Keratinocyte (primary cell): ENCODE measurements at regions not wholly inside any gene's neighbourhood (a gene's known extent, or its start where the extent isn't known, plus 50 kb on each side); places are given as distances from the start of the nearest gene placed in this dataset.

Experiments
- EZH2 ChIP-seq: IDR thresholded peaks from one replicate; pipeline ENCODE4 v1.6.1; 2012; ENCODE audit warnings: inconsistent platforms, mild to moderate bottlenecking, low read length, moderate library complexity
- TF ChIP-seq, protein P1 (sequence below), 3 experiments: IDR thresholded peaks in 1 of 3; conservative IDR thresholded peaks in 1 of 3; optimal IDR thresholded peaks in 1 of 3; 2 replicates in 2 of 3; 3 replicates in 1 of 3; pipeline versions ENCODE3 to v1.5.1; 2011; ENCODE audit warnings: low read length in 3 of 3, mild to moderate bottlenecking in 3 of 3, moderate library complexity in 2 of 3, control low read depth in 1 of 3, inconsistent platforms in 1 of 3; ENCODE audit not compliant: insufficient read depth in 2 of 3; ENCODE audit errors: extremely low read depth in 1 of 3

GRCh38 chr4:31422006-31422405 is 701.8 kb downstream of the PCDH7 start:
- TF ChIP-seq, protein P1, sequence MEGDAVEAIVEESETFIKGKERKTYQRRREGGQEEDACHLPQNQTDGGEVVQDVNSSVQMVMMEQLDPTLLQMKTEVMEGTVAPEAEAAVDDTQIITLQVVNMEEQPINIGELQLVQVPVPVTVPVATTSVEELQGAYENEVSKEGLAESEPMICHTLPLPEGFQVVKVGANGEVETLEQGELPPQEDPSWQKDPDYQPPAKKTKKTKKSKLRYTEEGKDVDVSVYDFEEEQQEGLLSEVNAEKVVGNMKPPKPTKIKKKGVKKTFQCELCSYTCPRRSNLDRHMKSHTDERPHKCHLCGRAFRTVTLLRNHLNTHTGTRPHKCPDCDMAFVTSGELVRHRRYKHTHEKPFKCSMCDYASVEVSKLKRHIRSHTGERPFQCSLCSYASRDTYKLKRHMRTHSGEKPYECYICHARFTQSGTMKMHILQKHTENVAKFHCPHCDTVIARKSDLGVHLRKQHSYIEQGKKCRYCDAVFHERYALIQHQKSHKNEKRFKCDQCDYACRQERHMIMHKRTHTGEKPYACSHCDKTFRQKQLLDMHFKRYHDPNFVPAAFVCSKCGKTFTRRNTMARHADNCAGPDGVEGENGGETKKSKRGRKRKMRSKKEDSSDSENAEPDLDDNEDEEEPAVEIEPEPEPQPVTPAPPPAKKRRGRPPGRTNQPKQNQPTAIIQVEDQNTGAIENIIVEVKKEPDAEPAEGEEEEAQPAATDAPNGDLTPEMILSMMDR (optimal IDR thresholded peaks at IDR 0.05 in 1 of 3, IDR thresholded peaks at IDR 0.05 in 1 of 3, conservative IDR thresholded peaks at IDR 0.05 in 1 of 3; ENCODE audit: extremely low read depth in 1 of 3, insufficient read depth in 2 of 3, low read length in 3 of 3), result no peak
- TF ChIP-seq EZH2, result no peak
